ENCODE measurements at regions not wholly inside any gene's neighbourhood (a gene's known extent, or its start where the extent isn't known, plus 50 kb on each side); places are given as distances from the start of the nearest gene placed in this dataset.
"Not testable (repeated sequence)": the region's sequence is repeated elsewhere in the genome, so short reads cannot be mapped to it uniquely, and the experiment has no call there.

- H3K9me3 ChIP-seq (ENCODE audit: control extremely low read depth in 1 of 5, control insufficient read depth in 4 of 5, insufficient read depth in 2 of 5, low read depth in 1 of 5, low read length in 4 of 5); H3K27me3 ChIP-seq (replicated peaks in 2 of 5; ENCODE audit: control insufficient read depth in 4 of 5, insufficient read depth in 5 of 5, low read length in 4 of 5); DNase-seq; POLR2A ChIA-PET; H3K4me1 ChIP-seq (ENCODE audit: control extremely low read depth in 1 of 4, control insufficient read depth in 4 of 4, insufficient read depth in 4 of 4, low read length in 3 of 4); H3K27ac ChIP-seq (ENCODE audit: insufficient read depth in 1 of 2, low read depth in 1 of 2, low read length in 2 of 2, poor library complexity in 1 of 2, severe bottlenecking in 2 of 2); H3K4me3 ChIP-seq (ENCODE audit: control insufficient read depth in 1 of 7, extremely low read depth in 1 of 7, insufficient read depth in 4 of 7, low read depth in 2 of 7, low read length in 6 of 7); H3K36me3 ChIP-seq (ENCODE audit: control insufficient read depth in 4 of 4, insufficient read depth in 4 of 4, low read length in 3 of 4): not testable (repeated sequence)
- WGBS (ENCODE audit: insufficient coverage) = 92% methylated on average over 5 of the region's 7 CpGs
- CTCF ChIA-PET = interaction anchor here (2.2 kb wide), 1 partner anchor 10 kb away, joined by 5 read pairs; no protein-coding TSS in a partner anchor
Observed at GRCh38 chr1:91207691-91208090, 185.9 kb upstream of the ZNF644 start.

GRCh38 chr1:91204150-91204549, 182.3 kb upstream of the ZNF644 start:
- WGBS (ENCODE audit: insufficient coverage) = 98% methylated on average over 5 of the region's 9 CpGs
- H3K9me3 ChIP-seq (ENCODE audit: control extremely low read depth in 1 of 5, control insufficient read depth in 4 of 5, insufficient read depth in 2 of 5, low read depth in 1 of 5, low read length in 4 of 5); DNase-seq; POLR2A ChIA-PET; CTCF ChIA-PET; H3K4me3 ChIP-seq (ENCODE audit: control insufficient read depth in 1 of 7, extremely low read depth in 1 of 7, insufficient read depth in 4 of 7, low read depth in 2 of 7, low read length in 6 of 7); H3K27me3 ChIP-seq (replicated peaks in 2 of 5; ENCODE audit: control insufficient read depth in 4 of 5, insufficient read depth in 5 of 5, low read length in 4 of 5); H3K4me1 ChIP-seq (ENCODE audit: control extremely low read depth in 1 of 4, control insufficient read depth in 4 of 4, insufficient read depth in 4 of 4, low read length in 3 of 4); H3K36me3 ChIP-seq (ENCODE audit: control insufficient read depth in 4 of 4, insufficient read depth in 4 of 4, low read length in 3 of 4); H3K27ac ChIP-seq (ENCODE audit: insufficient read depth in 1 of 2, low read depth in 1 of 2, low read length in 2 of 2, poor library complexity in 1 of 2, severe bottlenecking in 2 of 2): not testable (repeated sequence)

GRCh38 chr1:91201694-91202093, 179.9 kb upstream of the ZNF644 start:
- ChIA-PET POLR2A (no interaction called here), CTCF (no interaction called here)
- H3K36me3 ChIP-seq (ENCODE audit: control insufficient read depth in 4 of 4, insufficient read depth in 4 of 4, low read length in 3 of 4) = no peaks in the 10 kb centered on the region
- H3K9me3 ChIP-seq (ENCODE audit: control extremely low read depth in 1 of 5, control insufficient read depth in 4 of 5, insufficient read depth in 2 of 5, low read depth in 1 of 5, low read length in 4 of 5) = no peaks in the 10 kb centered on the region
- H3K4me1 ChIP-seq (ENCODE audit: control extremely low read depth in 1 of 4, control insufficient read depth in 4 of 4, insufficient read depth in 4 of 4, low read length in 3 of 4) = no peaks in the 10 kb centered on the region
- WGBS (ENCODE audit: insufficient coverage) = 100% methylated on average over 1 of the region's 1 CpG
- no peak overlapping the region for H3K4me3 ChIP-seq (ENCODE audit: control insufficient read depth in 1 of 7, extremely low read depth in 1 of 7, insufficient read depth in 4 of 7, low read depth in 2 of 7, low read length in 6 of 7)
- no peak for DNase-seq
- no peaks in the 10 kb centered on the region for H3K27me3 ChIP-seq (replicated peaks in 2 of 5; ENCODE audit: control insufficient read depth in 4 of 5, insufficient read depth in 5 of 5, low read length in 4 of 5)
- H3K27ac ChIP-seq (ENCODE audit: insufficient read depth in 1 of 2, low read depth in 1 of 2, low read length in 2 of 2, poor library complexity in 1 of 2, severe bottlenecking in 2 of 2) = no peak overlapping the region

DNA sequence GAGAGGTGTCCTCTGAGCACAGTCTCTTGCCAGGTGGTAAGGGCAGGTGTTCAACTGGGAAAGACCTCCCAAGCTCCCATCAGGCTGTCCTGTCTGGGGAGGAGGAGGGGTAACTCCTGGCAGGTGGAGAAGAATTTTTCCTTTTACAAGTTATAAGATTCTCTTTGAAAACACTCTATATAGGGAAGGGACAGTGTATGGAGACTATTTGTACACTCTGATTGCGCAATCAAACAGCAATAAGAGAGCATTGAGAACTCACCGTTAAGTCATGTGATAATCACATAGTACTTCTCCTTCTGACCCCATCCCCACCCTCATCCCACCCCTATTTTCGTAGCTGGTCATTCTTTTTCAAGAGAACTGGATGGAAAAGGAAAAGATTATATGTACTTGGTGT, 179.3 kb upstream of the ZNF644 start:
- ChIA-PET POLR2A (no interaction called here), CTCF (no interaction called here)
- no peak overlapping the region for H3K27ac ChIP-seq (ENCODE audit: insufficient read depth in 1 of 2, low read depth in 1 of 2, low read length in 2 of 2, poor library complexity in 1 of 2, severe bottlenecking in 2 of 2)
- no CpG with 5 or more reads among the region's 3 CpGs for WGBS (ENCODE audit: insufficient coverage)
- no peak overlapping the region for H3K4me3 ChIP-seq (ENCODE audit: control insufficient read depth in 1 of 7, extremely low read depth in 1 of 7, insufficient read depth in 4 of 7, low read depth in 2 of 7, low read length in 6 of 7)
- DNase-seq = no peak
- H3K27me3 ChIP-seq (replicated peaks in 2 of 5; ENCODE audit: control insufficient read depth in 4 of 5, insufficient read depth in 5 of 5, low read length in 4 of 5) = no peaks in the 10 kb centered on the region
- H3K9me3 ChIP-seq (ENCODE audit: control extremely low read depth in 1 of 5, control insufficient read depth in 4 of 5, insufficient read depth in 2 of 5, low read depth in 1 of 5, low read length in 4 of 5) = no peaks in the 10 kb centered on the region
- no peaks in the 10 kb centered on the region for H3K36me3 ChIP-seq (ENCODE audit: control insufficient read depth in 4 of 4, insufficient read depth in 4 of 4, low read length in 3 of 4)
- no peaks in the 10 kb centered on the region for H3K4me1 ChIP-seq (ENCODE audit: control extremely low read depth in 1 of 4, control insufficient read depth in 4 of 4, insufficient read depth in 4 of 4, low read length in 3 of 4)

DNA sequence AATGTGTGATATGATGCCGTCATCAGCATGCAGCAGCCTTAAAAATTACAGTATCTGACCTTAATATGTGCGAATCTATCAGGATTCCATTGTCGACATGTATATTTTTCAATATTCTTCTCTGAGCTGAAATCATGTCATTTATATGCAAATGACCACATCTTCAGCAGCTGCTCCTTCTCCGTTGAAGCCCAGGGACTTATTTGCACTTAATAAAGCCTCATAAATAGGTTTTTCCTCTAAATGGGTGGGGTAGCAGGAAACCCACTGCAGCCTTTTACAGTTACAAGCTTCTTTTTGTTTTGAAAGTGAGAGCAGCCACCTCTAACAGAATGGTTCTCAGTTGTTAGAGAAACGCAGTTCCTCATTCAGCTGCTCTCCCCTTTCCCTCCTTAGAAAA, 178.8 kb upstream of the ZNF644 start:
- H3K36me3 ChIP-seq (ENCODE audit: control insufficient read depth in 4 of 4, insufficient read depth in 4 of 4, low read length in 3 of 4) = no peaks in the 10 kb centered on the region
- POLR2A ChIA-PET = interaction anchor here (0.6 to 0.7 kb wide), 2 partner anchors 1126 to 1156 kb away, joined by 3 read pairs; no protein-coding TSS in a partner anchor
- no peak overlapping the region for H3K4me3 ChIP-seq (ENCODE audit: control insufficient read depth in 1 of 7, extremely low read depth in 1 of 7, insufficient read depth in 4 of 7, low read depth in 2 of 7, low read length in 6 of 7)
- WGBS (ENCODE audit: insufficient coverage) = 96% methylated on average over 4 of the region's 5 CpGs
- DNase-seq = no peak
- H3K27me3 ChIP-seq (replicated peaks in 2 of 5; ENCODE audit: control insufficient read depth in 4 of 5, insufficient read depth in 5 of 5, low read length in 4 of 5) = no peaks in the 10 kb centered on the region
- H3K4me1 ChIP-seq (ENCODE audit: control extremely low read depth in 1 of 4, control insufficient read depth in 4 of 4, insufficient read depth in 4 of 4, low read length in 3 of 4) = no peaks in the 10 kb centered on the region
- CTCF ChIA-PET = no interaction called here
- H3K27ac ChIP-seq (ENCODE audit: insufficient read depth in 1 of 2, low read depth in 1 of 2, low read length in 2 of 2, poor library complexity in 1 of 2, severe bottlenecking in 2 of 2) = no peak overlapping the region
- H3K9me3 ChIP-seq (ENCODE audit: control extremely low read depth in 1 of 5, control insufficient read depth in 4 of 5, insufficient read depth in 2 of 5, low read depth in 1 of 5, low read length in 4 of 5) = no peaks in the 10 kb centered on the region

GRCh38 chr1:91199988-91200387, 178.2 kb upstream of the ZNF644 start:
- H3K27ac ChIP-seq (ENCODE audit: insufficient read depth in 1 of 2, low read depth in 1 of 2, low read length in 2 of 2, poor library complexity in 1 of 2, severe bottlenecking in 2 of 2) = no peak overlapping the region
- H3K4me1 ChIP-seq (ENCODE audit: control extremely low read depth in 1 of 4, control insufficient read depth in 4 of 4, insufficient read depth in 4 of 4, low read length in 3 of 4) = no peaks in the 10 kb centered on the region
- ChIA-PET CTCF (no interaction called here), POLR2A (interaction anchor here (0.6 kb wide), 1 partner anchor 1155 kb away, joined by 3 read pairs; no protein-coding TSS in a partner anchor)
- 100% methylated on average over 5 of the region's 6 CpGs for WGBS (ENCODE audit: insufficient coverage)
- H3K9me3 ChIP-seq (ENCODE audit: control extremely low read depth in 1 of 5, control insufficient read depth in 4 of 5, insufficient read depth in 2 of 5, low read depth in 1 of 5, low read length in 4 of 5) = no peaks in the 10 kb centered on the region
- no peak for DNase-seq
- H3K36me3 ChIP-seq (ENCODE audit: control insufficient read depth in 4 of 4, insufficient read depth in 4 of 4, low read length in 3 of 4) = no peaks in the 10 kb centered on the region
- H3K27me3 ChIP-seq (replicated peaks in 2 of 5; ENCODE audit: control insufficient read depth in 4 of 5, insufficient read depth in 5 of 5, low read length in 4 of 5) = no peaks in the 10 kb centered on the region
- H3K4me3 ChIP-seq (ENCODE audit: control insufficient read depth in 1 of 7, extremely low read depth in 1 of 7, insufficient read depth in 4 of 7, low read depth in 2 of 7, low read length in 6 of 7) = no peak overlapping the region

- no peaks in the 10 kb centered on the region for H3K36me3 ChIP-seq (ENCODE audit: control insufficient read depth in 4 of 4, insufficient read depth in 4 of 4, low read length in 3 of 4)
- WGBS (ENCODE audit: insufficient coverage) = 100% methylated on average over 4 of the region's 4 CpGs
- DNase-seq = no peak
- H3K9me3 ChIP-seq (ENCODE audit: control extremely low read depth in 1 of 5, control insufficient read depth in 4 of 5, insufficient read depth in 2 of 5, low read depth in 1 of 5, low read length in 4 of 5) = peaks cover 0 to 2% (median 0%) of the 10 kb centered on the region in 5 experiments
- no peak overlapping the region for H3K4me3 ChIP-seq (ENCODE audit: control insufficient read depth in 1 of 7, extremely low read depth in 1 of 7, insufficient read depth in 4 of 7, low read depth in 2 of 7, low read length in 6 of 7)
- H3K4me1 ChIP-seq (ENCODE audit: control extremely low read depth in 1 of 4, control insufficient read depth in 4 of 4, insufficient read depth in 4 of 4, low read length in 3 of 4) = no peaks in the 10 kb centered on the region
- ChIA-PET POLR2A (no interaction called here), CTCF (no interaction called here)
- peaks cover 0 to 3% (median 1%) of the 10 kb centered on the region in 5 experiments for H3K27me3 ChIP-seq (replicated peaks in 2 of 5; ENCODE audit: control insufficient read depth in 4 of 5, insufficient read depth in 5 of 5, low read length in 4 of 5)
- H3K27ac ChIP-seq (ENCODE audit: insufficient read depth in 1 of 2, low read depth in 1 of 2, low read length in 2 of 2, poor library complexity in 1 of 2, severe bottlenecking in 2 of 2) = no peak overlapping the region
Observed at GRCh38 chr1:91190996-91191395, 169.2 kb upstream of the ZNF644 start.

Data from common myeloid progenitor, CD34-positive (primary cell).